B cell (primary cell): ENCODE measurements at regions not wholly inside any gene's neighbourhood (a gene's known extent, or its start where the extent isn't known, plus 50 kb on each side); places are given as distances from the start of the nearest gene placed in this dataset.

Source experiments
- ATAC-seq: fragments of 200-7000 bp; cut with Tn5 transposase; one replicate; pipeline ENCODE4 v1.10.0; 2021; ENCODE audit warnings: low read depth, mild to moderate bottlenecking, moderate number of reproducible peaks, moderate library complexity
- CTCF ChIA-PET: fragments of 350-600 bp; sonication (Branson Sonifier 250); formaldehyde crosslinking; loops from one replicate; lab custom pipeline; 2021; ENCODE audit warnings: antibody characterized with exemption, inconsistent platforms; lab: Charles Lee
- POLR2A ChIA-PET: fragments of 350-600 bp; sonication (Branson Sonifier 250); formaldehyde crosslinking; loops from one replicate; lab custom pipeline; 2021; ENCODE audit warnings: antibody characterized with exemption; lab: Charles Lee
- DNase-seq: peaks from one replicate; pipeline ENCODE4 v3.0.0; 2013
- H2AFZ ChIP-seq: 2 replicates; pipeline ENCODE4 v1.6.1; 2012; ENCODE audit warnings: mild to moderate bottlenecking, low read depth, low read length; ENCODE audit not compliant: insufficient read depth, poor library complexity, severe bottlenecking
- H3K27ac ChIP-seq, 2 donors: 1 replicate in 1 of 2; 2 replicates in 1 of 2; pipeline ENCODE4 v1.5.1; 2012 to 2013; ENCODE audit warnings: low read length in 2 of 2, mild to moderate bottlenecking in 2 of 2, moderate library complexity in 1 of 2
- H3K27me3 ChIP-seq, 4 experiments: fragments of 200-600 bp in 1 of 4; sonication (generic) in 1 of 4; replicated peaks in 1 of 4; 1 replicate in 2 of 4; 2 replicates in 2 of 4; pipeline versions ENCODE4 v1.6.1 to v1.7.0; 2013 to 2016; ENCODE audit warnings: low read length in 3 of 4, mild to moderate bottlenecking in 2 of 4, mixed read lengths in 1 of 4, moderate library complexity in 1 of 4; ENCODE audit not compliant: insufficient read depth in 4 of 4, control insufficient read depth in 3 of 4; ENCODE audit errors: control extremely low read depth in 1 of 4
- H3K36me3 ChIP-seq, 2 experiments: replicated peaks in 1 of 2; 1 replicate in 1 of 2; 2 replicates in 1 of 2; pipeline versions ENCODE4 v1.6.1 to v1.7.1; 2013; ENCODE audit warnings: low read length in 1 of 2; ENCODE audit not compliant: insufficient read depth in 2 of 2, control insufficient read depth in 1 of 2; ENCODE audit errors: control extremely low read depth in 1 of 2, extremely low read depth in 1 of 2
- H3K4me1 ChIP-seq, 2 donors: fragments of 200-600 bp in 1 of 2; sonication (generic) in 1 of 2; 1 replicate in 1 of 2; 2 replicates in 1 of 2; pipeline versions ENCODE4 v1.5.1 to v1.6.1; 2013 to 2017; ENCODE audit warnings: low read length in 2 of 2; ENCODE audit not compliant: control insufficient read depth in 2 of 2, insufficient read depth in 2 of 2
- H3K4me2 ChIP-seq: replicated peaks from 2 replicates; pipeline ENCODE3; 2012; ENCODE audit warnings: mild to moderate bottlenecking, low read depth, low read length; ENCODE audit not compliant: poor library complexity, severe bottlenecking
- H3K4me3 ChIP-seq, 5 experiments: fragments of 200-600 bp in 1 of 5; sonication (generic) in 1 of 5; 1 replicate in 3 of 5; 2 replicates in 2 of 5; pipeline versions ENCODE4 v1.5.1 to v1.7.0; 2011 to 2016; ENCODE audit warnings: low read length in 4 of 5, mild to moderate bottlenecking in 4 of 5, low read depth in 2 of 5, control low read depth in 1 of 5, moderate library complexity in 1 of 5; ENCODE audit not compliant: insufficient read depth in 1 of 5; ENCODE audit errors: control extremely low read depth in 1 of 5, extremely low read depth in 1 of 5
- H3K79me2 ChIP-seq: fragments of 200-600 bp; sonication (generic); one replicate; pipeline ENCODE4 v1.6.0; 2016; ENCODE audit warnings: low read length; ENCODE audit not compliant: control insufficient read depth, insufficient read depth
- H3K9ac ChIP-seq: fragments of 200-600 bp; sonication (generic); 2 replicates; pipeline ENCODE4 v1.6.1; 2017; ENCODE audit warnings: mild to moderate bottlenecking, low read length, moderate library complexity
- H3K9me3 ChIP-seq, 3 donors: one replicate each; pipeline versions ENCODE4 v1.6.1 to v1.7.1; 2013; ENCODE audit warnings: low read length in 2 of 3; ENCODE audit not compliant: control insufficient read depth in 2 of 3, insufficient read depth in 1 of 3; ENCODE audit errors: control extremely low read depth in 1 of 3
- H4K20me1 ChIP-seq: 2 replicates; pipeline ENCODE4 v1.6.0; 2012; ENCODE audit warnings: mild to moderate bottlenecking, low read length; ENCODE audit not compliant: insufficient read depth, control insufficient read depth, poor library complexity, severe bottlenecking
- H3K27ac Mint-ChIP-seq: one replicate; pipeline ENCODE4 v1.8.0; 2021; ENCODE audit warnings: mixed read lengths
- H3K27me3 Mint-ChIP-seq: one replicate; pipeline ENCODE4 v1.8.0; 2021; ENCODE audit warnings: mixed read lengths
- H3K4me1 Mint-ChIP-seq: one replicate; pipeline ENCODE4 v1.8.0; 2021; ENCODE audit warnings: mixed read lengths
- H3K4me3 Mint-ChIP-seq: one replicate; pipeline ENCODE4 v1.8.0; 2021; ENCODE audit warnings: mixed read lengths
- H3K9me3 Mint-ChIP-seq: one replicate; pipeline ENCODE4 v1.8.0; 2022; ENCODE audit warnings: mixed read lengths; ENCODE audit not compliant: insufficient read depth
- CTCF ChIP-seq: fragments of 200-600 bp; IDR thresholded peaks from one replicate; pipeline ENCODE4 v1.8.0; 2022; ENCODE audit warnings: antibody characterized with exemption, mild to moderate bottlenecking
- EZH2 ChIP-seq: IDR thresholded peaks from 2 replicates; pipeline ENCODE4 v1.6.1; 2012; ENCODE audit warnings: borderline replicate concordance, low read depth, mild to moderate bottlenecking, moderate library complexity, low read length; ENCODE audit not compliant: insufficient read depth, poor library complexity, severe bottlenecking
- WGBS: methylation state at CpG from one replicate; pipeline ENCODE4 v1.1.5; 2013; ENCODE audit warnings: missing lambda C conversion rate; ENCODE audit not compliant: insufficient coverage; 5-methylcytosine and 5-hydroxymethylcytosine counted together
- intact Hi-C: fragments of 100-400 bp; cut with micrococcal nuclease; formaldehyde crosslinking; loops from one replicate; pipeline ENCODE4 v1.10.0; 2022

- Histone ChIP-seq H3K36me3 (no peaks in the 10 kb centered on the region), H3K27me3 (peaks cover 0 to 5% (median 0%) of the 10 kb centered on the region in 4 experiments), H4K20me1 (no peaks in the 10 kb centered on the region), H3K79me2 (no peaks in the 10 kb centered on the region), H3K4me1 (no peaks in the 10 kb centered on the region), H3K9me3 (peaks cover 0 to 8% (median 0%) of the 10 kb centered on the region in 3 donors), H3K27ac (no peak overlapping the region), H3K4me3 (no peak overlapping the region), H2AFZ (no peak overlapping the region), H3K9ac (no peak overlapping the region), H3K4me2 (no peak overlapping the region)
- no peak for ATAC-seq
- no peak for TF ChIP-seq EZH2
- no peak for TF ChIP-seq CTCF
- H3K9me3 Mint-ChIP-seq = no peaks in the 10 kb centered on the region
- H3K4me3 Mint-ChIP-seq = no peak overlapping the region
- CTCF ChIA-PET = no interaction called here
- WGBS = 46% methylated on average over 16 of the region's 20 CpGs
- no peak overlapping the region for H3K27ac Mint-ChIP-seq
- H3K4me1 Mint-ChIP-seq = no peaks in the 10 kb centered on the region
- intact Hi-C loops = no loop called here
- POLR2A ChIA-PET = interaction anchor here (0.6 kb wide), 1 partner anchor 12 kb away, joined by 6 read pairs; no protein-coding TSS in a partner anchor
- peaks cover 18% of the 10 kb centered on the region for H3K27me3 Mint-ChIP-seq
- no peak for DNase-seq
Observed at GRCh38 chr4:57194068-57194611, 84.0 kb upstream of the IGFBP7 start.

GRCh38 chr4:57193209-57193810, 83.1 kb upstream of the IGFBP7 start:
- no peaks in the 10 kb centered on the region for H3K4me1 ChIP-seq
- DNase-seq = no peak
- no peak overlapping the region for H3K9ac ChIP-seq
- peaks cover 0 to 8% (median 0%) of the 10 kb centered on the region in 3 donors for H3K9me3 ChIP-seq
- no peaks in the 10 kb centered on the region for H3K79me2 ChIP-seq
- intact Hi-C loops = no loop called here
- ATAC-seq = no peak
- POLR2A ChIA-PET = no interaction called here
- CTCF ChIA-PET = no interaction called here
- Mint-ChIP-seq H3K27ac (no peak overlapping the region), H3K4me1 (no peaks in the 10 kb centered on the region), H3K4me3 (no peak overlapping the region), H3K9me3 (no peaks in the 10 kb centered on the region), H3K27me3 (peaks cover 18% of the 10 kb centered on the region)
- no peak overlapping the region for H3K27ac ChIP-seq
- H3K36me3 ChIP-seq = no peaks in the 10 kb centered on the region
- no peak overlapping the region for H3K4me3 ChIP-seq
- no peak overlapping the region for H3K4me2 ChIP-seq
- 83% methylated on average over 1 of the region's 3 CpGs for WGBS
- H3K27me3 ChIP-seq = peaks cover 0 to 5% (median 0%) of the 10 kb centered on the region in 4 experiments
- TF ChIP-seq EZH2 (no peak), CTCF (no peak)
- no peak overlapping the region for H2AFZ ChIP-seq
- no peaks in the 10 kb centered on the region for H4K20me1 ChIP-seq
